ENCODE measurements at regions not wholly inside any gene's neighbourhood (a gene's known extent, or its start where the extent isn't known, plus 50 kb on each side); places are given as distances from the start of the nearest gene placed in this dataset.
A peak's percentile ranks its signal among the peaks of the same experiment; 100 is the strongest.

DNA sequence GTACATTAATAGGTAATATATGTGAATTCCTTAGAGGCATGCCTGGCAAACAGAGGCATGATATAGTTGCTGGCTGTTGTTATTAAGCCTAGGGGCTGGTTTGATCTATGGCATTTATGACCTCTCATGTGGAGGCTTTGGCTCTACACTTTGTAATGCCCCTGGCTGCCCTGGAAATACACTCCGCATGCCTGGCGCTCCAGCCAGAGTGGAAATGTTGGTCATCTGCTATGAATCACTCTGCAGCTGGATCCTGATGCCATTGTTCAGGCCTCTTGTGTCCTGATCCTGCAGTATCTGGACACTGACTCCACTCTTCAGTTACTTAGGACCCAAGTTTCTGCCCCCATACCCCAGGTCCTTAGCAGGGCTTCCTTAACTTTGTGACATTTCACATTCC lies 200.5 kb upstream of the PCSK2 start:
- no peak for DNase-seq (ENCODE audit: low read depth in 2 of 2)
- TF ChIP-seq, protein P1, sequence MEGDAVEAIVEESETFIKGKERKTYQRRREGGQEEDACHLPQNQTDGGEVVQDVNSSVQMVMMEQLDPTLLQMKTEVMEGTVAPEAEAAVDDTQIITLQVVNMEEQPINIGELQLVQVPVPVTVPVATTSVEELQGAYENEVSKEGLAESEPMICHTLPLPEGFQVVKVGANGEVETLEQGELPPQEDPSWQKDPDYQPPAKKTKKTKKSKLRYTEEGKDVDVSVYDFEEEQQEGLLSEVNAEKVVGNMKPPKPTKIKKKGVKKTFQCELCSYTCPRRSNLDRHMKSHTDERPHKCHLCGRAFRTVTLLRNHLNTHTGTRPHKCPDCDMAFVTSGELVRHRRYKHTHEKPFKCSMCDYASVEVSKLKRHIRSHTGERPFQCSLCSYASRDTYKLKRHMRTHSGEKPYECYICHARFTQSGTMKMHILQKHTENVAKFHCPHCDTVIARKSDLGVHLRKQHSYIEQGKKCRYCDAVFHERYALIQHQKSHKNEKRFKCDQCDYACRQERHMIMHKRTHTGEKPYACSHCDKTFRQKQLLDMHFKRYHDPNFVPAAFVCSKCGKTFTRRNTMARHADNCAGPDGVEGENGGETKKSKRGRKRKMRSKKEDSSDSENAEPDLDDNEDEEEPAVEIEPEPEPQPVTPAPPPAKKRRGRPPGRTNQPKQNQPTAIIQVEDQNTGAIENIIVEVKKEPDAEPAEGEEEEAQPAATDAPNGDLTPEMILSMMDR (IDR thresholded peaks at IDR 0.05; ENCODE audit: low read depth, low read length), result no peak
- no peak overlapping the region for H3K4me3 ChIP-seq (replicated peaks in 1 of 2; ENCODE audit: low read depth in 2 of 2, low read length in 2 of 2)

DNA sequence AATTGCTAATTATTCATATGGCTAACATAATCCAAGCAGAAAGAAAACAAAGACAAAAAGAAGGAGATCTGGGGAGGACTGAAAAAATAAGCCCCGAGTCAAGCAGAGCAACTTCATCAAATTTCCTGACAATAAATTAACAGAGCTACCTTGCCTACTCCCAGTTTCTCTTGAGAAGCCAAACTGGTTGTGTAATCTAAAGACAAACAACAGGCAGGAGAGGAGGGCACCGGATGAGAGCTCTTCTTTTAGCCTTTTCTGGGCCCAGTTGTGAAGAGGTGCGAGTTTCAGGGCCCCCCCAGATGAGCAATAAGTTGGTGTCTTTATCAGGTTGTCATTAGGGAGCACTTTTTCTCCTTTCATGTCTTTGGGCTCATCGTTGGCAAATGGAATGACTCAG lies 197.1 kb upstream of the PCSK2 start:
- no peak overlapping the region for H3K4me3 ChIP-seq (replicated peaks in 1 of 2; ENCODE audit: low read depth in 2 of 2, low read length in 2 of 2)
- TF ChIP-seq, protein P1 (IDR thresholded peaks at IDR 0.05; ENCODE audit: low read depth, low read length), result no peak
- DNase-seq (ENCODE audit: low read depth in 2 of 2), result no peak

DNA sequence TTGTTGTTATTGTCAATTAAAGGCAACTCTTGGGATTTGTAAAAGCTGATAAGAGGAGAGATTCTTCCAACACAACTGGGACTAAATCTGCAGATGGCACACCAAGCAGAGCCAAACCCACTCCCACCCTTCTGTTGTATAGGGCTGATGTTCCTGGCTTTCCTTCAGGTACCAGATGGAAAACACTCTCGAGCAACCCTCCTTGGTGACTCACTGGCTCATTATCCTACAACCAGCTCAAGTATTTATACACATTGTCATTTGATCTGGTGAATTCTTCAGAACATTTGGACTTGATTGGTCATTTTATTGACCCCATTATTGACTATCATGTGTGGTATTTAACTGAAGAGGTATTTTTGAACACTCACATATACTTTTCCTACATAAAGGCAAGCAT lies 190.3 kb upstream of the PCSK2 start:
- DNase-seq (ENCODE audit: low read depth in 2 of 2), result no peak
- H3K4me3 ChIP-seq (replicated peaks in 1 of 2; ENCODE audit: low read depth in 2 of 2, low read length in 2 of 2), result no peak overlapping the region
- TF ChIP-seq, protein P1 (IDR thresholded peaks at IDR 0.05; ENCODE audit: low read depth, low read length), result no peak

DNA sequence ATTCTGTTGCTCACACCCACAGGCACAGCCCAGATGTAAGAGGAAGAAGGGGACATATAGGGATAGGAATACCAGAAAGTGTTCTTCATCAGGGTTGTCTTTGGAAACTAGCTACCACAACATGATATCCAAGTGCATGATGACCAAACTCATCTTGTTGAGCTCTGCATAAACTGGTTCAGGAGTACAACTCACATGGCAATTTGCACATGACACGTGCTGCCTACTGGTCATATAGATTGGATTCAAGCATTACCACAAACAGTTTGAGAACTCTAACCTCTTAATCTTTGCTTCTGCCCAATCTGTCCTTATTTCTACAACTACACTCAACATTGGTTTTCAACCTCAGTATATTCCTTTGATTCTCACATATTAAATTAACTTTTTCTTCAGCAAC lies 184.7 kb upstream of the PCSK2 start:
- DNase-seq (ENCODE audit: low read depth in 2 of 2), result no peak
- TF ChIP-seq, protein P1 (IDR thresholded peaks at IDR 0.05; ENCODE audit: low read depth, low read length), result no peak
- H3K4me3 ChIP-seq (replicated peaks in 1 of 2; ENCODE audit: low read depth in 2 of 2, low read length in 2 of 2), result no peak overlapping the region

DNA sequence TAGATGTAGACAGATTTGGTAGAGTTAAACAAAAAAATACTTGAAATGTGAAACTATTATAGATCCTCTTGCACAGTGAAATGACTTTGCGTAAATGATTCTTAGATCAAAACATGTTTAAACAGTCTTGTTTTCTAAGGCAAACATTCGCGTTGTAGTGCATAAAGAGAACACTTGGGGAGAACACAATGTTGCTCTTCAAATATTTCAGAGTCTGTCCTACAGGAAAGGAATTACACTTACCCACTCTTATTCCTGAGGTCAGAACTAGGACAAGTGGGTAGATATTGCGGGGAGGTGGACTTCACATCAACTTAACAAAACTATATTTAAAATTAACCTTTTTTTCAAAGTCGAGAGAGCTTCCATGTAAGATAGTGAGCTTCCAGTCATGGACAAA lies 183.5 kb upstream of the PCSK2 start:
- DNase-seq (ENCODE audit: low read depth in 2 of 2), result no peak
- TF ChIP-seq, protein P1 (IDR thresholded peaks at IDR 0.05; ENCODE audit: low read depth, low read length), result no peak
- no peak overlapping the region for H3K4me3 ChIP-seq (replicated peaks in 1 of 2; ENCODE audit: low read depth in 2 of 2, low read length in 2 of 2)

DNA sequence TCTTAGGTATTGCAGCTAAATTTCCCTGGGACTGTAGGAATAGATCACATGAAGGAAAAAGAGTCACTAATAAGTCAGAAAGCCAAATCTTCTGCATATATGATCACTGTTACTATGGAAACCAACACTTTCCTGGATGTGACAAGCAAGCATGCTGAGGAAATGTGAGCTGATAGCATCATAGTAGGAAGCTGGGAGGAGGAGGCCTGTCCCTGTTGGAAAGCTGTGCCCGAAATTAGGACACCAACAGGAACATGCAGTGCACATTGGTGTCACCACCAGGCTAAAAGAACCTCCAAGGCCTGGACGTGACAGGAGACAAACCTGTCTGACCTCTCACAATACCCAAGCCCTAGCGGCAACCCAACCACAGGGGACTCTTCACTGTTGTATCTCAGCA lies 181.9 kb upstream of the PCSK2 start:
- TF ChIP-seq, protein P1 (IDR thresholded peaks at IDR 0.05; ENCODE audit: low read depth, low read length), result no peak
- no peak overlapping the region for H3K4me3 ChIP-seq (replicated peaks in 1 of 2; ENCODE audit: low read depth in 2 of 2, low read length in 2 of 2)
- no peak for DNase-seq (ENCODE audit: low read depth in 2 of 2)

DNA sequence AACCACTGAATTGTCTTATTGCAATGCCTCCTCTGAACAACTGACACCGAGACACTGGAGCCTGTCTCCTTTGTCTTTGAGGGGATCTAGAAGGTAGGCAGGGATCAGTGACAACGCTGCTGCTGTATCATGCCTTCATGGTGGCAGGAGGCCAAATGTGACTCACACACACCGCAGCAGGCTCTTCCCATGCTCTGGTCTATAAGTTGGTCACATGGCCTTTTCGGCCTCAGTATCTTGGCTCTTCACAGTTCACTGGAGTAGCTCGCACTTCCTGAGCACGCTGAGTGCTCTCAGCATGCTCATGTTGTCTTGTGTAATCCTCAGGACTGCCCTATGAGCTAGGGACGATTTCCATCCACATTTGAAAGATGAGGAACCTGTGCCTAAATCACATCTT lies 167.4 kb upstream of the PCSK2 start:
- DNase-seq (ENCODE audit: low read depth in 2 of 2), result peak in 1 of 2 donors; percentile 3
- TF ChIP-seq, protein P1 (IDR thresholded peaks at IDR 0.05; ENCODE audit: low read depth, low read length), result no peak
- H3K4me3 ChIP-seq (replicated peaks in 1 of 2; ENCODE audit: low read depth in 2 of 2, low read length in 2 of 2), result no peak overlapping the region

Measured in cardiac fibroblast (primary cell).